GM19395 (cell line): ENCODE measurements at regions not wholly inside any gene's neighbourhood (a gene's known extent, or its start where the extent isn't known, plus 50 kb on each side); places are given as distances from the start of the nearest gene placed in this dataset.
"Not testable (repeated sequence)": the region's sequence is repeated elsewhere in the genome, so short reads cannot be mapped to it uniquely, and the experiment has no call there.

Experiments
- ATAC-seq: cut with Tn5 transposase; IDR thresholded peaks from one replicate; pipeline ENCODE4 v1.9.1; 2021; ENCODE audit warnings: mild to moderate bottlenecking, moderate library complexity; ENCODE audit not compliant: unreplicated experiment

- ATAC-seq = no peak
Observed at GRCh38 chr6:870096-870495, 177.2 kb upstream of the EXOC2 start.

GRCh38 chr6:868201-868600 is 175.3 kb upstream of the EXOC2 start:
- ATAC-seq = no peak

- ATAC-seq = no peak
Observed at GRCh38 chr6:867378-867777, 174.4 kb upstream of the EXOC2 start.

- no peak for ATAC-seq
Observed at GRCh38 chr6:866316-866715, 173.4 kb upstream of the EXOC2 start.

GRCh38 chr6:865846-866245 is 172.9 kb upstream of the EXOC2 start:
- ATAC-seq = no peak

GRCh38 chr6:863831-864230 is 170.9 kb upstream of the EXOC2 start:
- no peak for ATAC-seq

- not testable (repeated sequence) for ATAC-seq
Observed at GRCh38 chr6:863127-863526, 170.2 kb upstream of the EXOC2 start.

GRCh38 chr6:859936-860335 is 167.0 kb upstream of the EXOC2 start:
- no peak for ATAC-seq

GRCh38 chr6:854406-855118 is 161.6 kb upstream of the EXOC2 start:
- ATAC-seq = no peak

GRCh38 chr6:852216-852615 is 159.3 kb upstream of the EXOC2 start:
- ATAC-seq = not testable (repeated sequence)

- ATAC-seq = no peak
Observed at GRCh38 chr6:849075-849506, 156.2 kb upstream of the EXOC2 start.

GRCh38 chr6:845566-845965 is 152.6 kb upstream of the EXOC2 start:
- ATAC-seq = no peak

- ATAC-seq = no peak
Observed at GRCh38 chr6:845101-845500, 152.2 kb upstream of the EXOC2 start.

GRCh38 chr6:842141-842540 is 149.2 kb upstream of the EXOC2 start:
- no peak for ATAC-seq

- no peak for ATAC-seq
Observed at GRCh38 chr6:841569-841968, 148.6 kb upstream of the EXOC2 start.

- ATAC-seq = no peak
Observed at GRCh38 chr6:839201-839600, 146.3 kb upstream of the EXOC2 start.

- no peak for ATAC-seq
Observed at GRCh38 chr6:837380-837779, 144.4 kb upstream of the EXOC2 start.

- no peak for ATAC-seq
Observed at GRCh38 chr6:836276-836853, 143.4 kb upstream of the EXOC2 start.

GRCh38 chr6:835476-836160 is 142.7 kb upstream of the EXOC2 start:
- no peak for ATAC-seq

GRCh38 chr6:834866-835265 is 141.9 kb upstream of the EXOC2 start:
- ATAC-seq = no peak

GRCh38 chr6:834190-834589 is 141.3 kb upstream of the EXOC2 start:
- no peak for ATAC-seq

GRCh38 chr6:832804-833203 is 139.9 kb upstream of the EXOC2 start:
- not testable (repeated sequence) for ATAC-seq
